Stimulated activated CD4-positive, alpha-beta T cell treated with anti-CD3 and anti-CD28 coated beads, Interleukin-12 subunit alpha, Interleukin-12 subunit beta, amount 100 ng/mL, for 4 hours (primary cell): ENCODE measurements at regions not wholly inside any gene's neighbourhood (a gene's known extent, or its start where the extent isn't known, plus 50 kb on each side); places are given as distances from the start of the nearest gene placed in this dataset.
"Not testable (repeated sequence)": the region's sequence is repeated elsewhere in the genome, so short reads cannot be mapped to it uniquely, and the experiment has no call there.

Experiments used
- DNase-seq: peaks from one replicate; pipeline ENCODE4 v3.0.0-alpha.2; 2020

- DNase-seq, result no peak
These were observed 420.1 kb upstream of the MCTP2 start for GRCh38 chr15:93811305-93811704.

- DNase-seq, result no peak
These were observed 421.8 kb upstream of the MCTP2 start for GRCh38 chr15:93809516-93809915.

- no peak for DNase-seq
These were observed 427.8 kb upstream of the MCTP2 start for GRCh38 chr15:93803421-93804152.

- DNase-seq, result no peak
These were observed 430.2 kb upstream of the MCTP2 start for GRCh38 chr15:93801206-93801605.

- DNase-seq, result no peak
These were observed 430.6 kb upstream of the MCTP2 start for GRCh38 chr15:93800805-93801204.

- DNase-seq, result no peak
These were observed 441.9 kb upstream of the MCTP2 start for GRCh38 chr15:93789441-93789840.

- no peak for DNase-seq
These were observed 451.3 kb upstream of the MCTP2 start for GRCh38 chr15:93780073-93780472.

- DNase-seq, result no peak
These were observed 452.0 kb upstream of the MCTP2 start for GRCh38 chr15:93779341-93779740.

GRCh38 chr15:93771196-93772030 is 459.9 kb upstream of the MCTP2 start:
- no peak for DNase-seq

- DNase-seq, result no peak
These were observed 460.6 kb upstream of the MCTP2 start for GRCh38 chr15:93770788-93771187.

- no peak for DNase-seq
These were observed 469.3 kb upstream of the MCTP2 start for GRCh38 chr15:93762036-93762435.

- no peak for DNase-seq
These were observed 471.7 kb upstream of the MCTP2 start for GRCh38 chr15:93759629-93760028.

GRCh38 chr15:93758824-93759223 is 472.5 kb upstream of the MCTP2 start:
- DNase-seq, result no peak

GRCh38 chr15:93748710-93749109 is 482.7 kb upstream of the MCTP2 start:
- DNase-seq, result no peak

GRCh38 chr15:93734976-93735375 is 496.4 kb upstream of the MCTP2 start:
- not testable (repeated sequence) for DNase-seq

- no peak for DNase-seq
These were observed 500.6 kb upstream of the MCTP2 start for GRCh38 chr15:93730724-93731123.

- DNase-seq, result no peak
These were observed 509.2 kb upstream of the MCTP2 start for GRCh38 chr15:93722165-93722564.

GRCh38 chr15:93720607-93721006 is 510.8 kb upstream of the MCTP2 start:
- no peak for DNase-seq

- no peak for DNase-seq
These were observed 511.4 kb upstream of the MCTP2 start for GRCh38 chr15:93719921-93720351.

- DNase-seq, result no peak
These were observed 514.6 kb upstream of the MCTP2 start for GRCh38 chr15:93716615-93717231.

GRCh38 chr15:93709708-93710107 is 521.7 kb upstream of the MCTP2 start:
- no peak for DNase-seq

- no peak for DNase-seq
These were observed 522.5 kb upstream of the MCTP2 start for GRCh38 chr15:93708724-93709445.

GRCh38 chr15:93707751-93708150 is 523.6 kb upstream of the MCTP2 start:
- DNase-seq, result no peak
